ENCODE measurements at regions not wholly inside any gene's neighbourhood (a gene's known extent, or its start where the extent isn't known, plus 50 kb on each side); places are given as distances from the start of the nearest gene placed in this dataset.

DNA sequence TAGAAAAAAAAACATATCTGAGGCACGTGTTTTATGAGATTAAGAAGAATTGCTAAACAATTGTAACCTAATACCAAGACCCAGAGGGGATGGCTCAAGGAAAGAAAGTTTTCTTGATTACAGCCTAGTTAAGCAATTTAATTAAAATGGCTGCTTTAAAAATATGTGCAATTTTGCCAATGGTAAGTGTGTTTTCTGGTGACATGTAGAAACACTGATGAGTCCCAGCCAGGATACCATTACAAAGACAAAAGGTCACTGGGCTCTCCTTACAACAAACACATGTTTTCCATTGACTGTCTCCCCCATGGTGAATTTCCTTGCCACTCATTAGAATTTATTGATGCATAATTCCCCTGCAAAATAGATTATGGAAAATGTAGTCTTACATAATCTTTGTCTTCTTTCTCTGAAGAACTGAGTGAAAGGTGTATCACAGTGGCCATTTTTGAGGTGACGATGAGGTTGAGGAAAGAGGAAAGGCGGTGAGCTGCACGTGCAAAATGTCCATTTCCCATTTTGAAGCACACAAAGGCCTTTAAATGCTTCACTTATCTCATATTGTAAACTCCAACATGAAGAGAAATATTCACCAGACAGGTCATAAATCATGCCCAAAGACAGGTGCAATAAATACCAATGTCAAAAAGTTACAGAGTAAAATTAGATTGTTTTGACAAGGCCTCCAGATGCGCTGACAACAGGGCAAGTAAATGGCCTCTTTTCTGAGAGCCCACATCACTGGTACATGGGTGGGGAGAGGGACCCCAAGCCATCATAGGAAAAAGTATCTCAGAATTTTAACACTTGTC is 696.9 kb downstream of the KCNJ2 start:
- Mint-ChIP-seq H3K27ac (no peak overlapping the region), H3K4me3 (no peak overlapping the region), H3K36me3 (ENCODE audit: low read depth) (no peaks in the 10 kb centered on the region), H3K9me3 (peaks cover 11% of the 10 kb centered on the region), H3K4me1 (no peaks in the 10 kb centered on the region), H3K27me3 (no peaks in the 10 kb centered on the region)
- ChIA-PET POLR2A (no interaction called here), CTCF (no interaction called here)
- DNase-seq, result no peak

DNA sequence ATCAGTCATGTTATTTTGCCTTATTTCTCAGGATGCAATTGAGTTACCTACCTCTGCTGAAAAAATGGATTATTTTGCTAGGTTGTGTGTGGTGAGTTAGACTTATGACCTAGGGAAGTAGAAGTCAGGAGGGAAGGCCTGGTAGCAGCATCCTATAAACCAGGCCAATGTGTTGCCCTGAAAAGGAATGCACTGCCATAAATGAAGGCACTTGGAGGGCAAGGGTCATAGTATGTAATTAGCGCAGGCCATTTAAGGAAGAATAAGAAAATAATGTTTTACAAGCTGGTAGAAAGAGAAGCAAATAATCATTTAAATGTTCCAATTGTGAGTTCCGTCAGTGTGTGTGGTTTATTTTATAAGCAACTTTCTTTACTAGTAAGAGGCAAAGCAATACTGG is 698.8 kb downstream of the KCNJ2 start:
- ChIA-PET POLR2A (no interaction called here), CTCF (no interaction called here)
- H3K9me3 Mint-ChIP-seq, result peaks cover 11% of the 10 kb centered on the region
- no peaks in the 10 kb centered on the region for H3K4me1 Mint-ChIP-seq
- DNase-seq, result no peak
- no peak overlapping the region for H3K4me3 Mint-ChIP-seq
- no peak overlapping the region for H3K27ac Mint-ChIP-seq
- no peaks in the 10 kb centered on the region for H3K27me3 Mint-ChIP-seq
- no peaks in the 10 kb centered on the region for H3K36me3 Mint-ChIP-seq (ENCODE audit: low read depth)

DNA sequence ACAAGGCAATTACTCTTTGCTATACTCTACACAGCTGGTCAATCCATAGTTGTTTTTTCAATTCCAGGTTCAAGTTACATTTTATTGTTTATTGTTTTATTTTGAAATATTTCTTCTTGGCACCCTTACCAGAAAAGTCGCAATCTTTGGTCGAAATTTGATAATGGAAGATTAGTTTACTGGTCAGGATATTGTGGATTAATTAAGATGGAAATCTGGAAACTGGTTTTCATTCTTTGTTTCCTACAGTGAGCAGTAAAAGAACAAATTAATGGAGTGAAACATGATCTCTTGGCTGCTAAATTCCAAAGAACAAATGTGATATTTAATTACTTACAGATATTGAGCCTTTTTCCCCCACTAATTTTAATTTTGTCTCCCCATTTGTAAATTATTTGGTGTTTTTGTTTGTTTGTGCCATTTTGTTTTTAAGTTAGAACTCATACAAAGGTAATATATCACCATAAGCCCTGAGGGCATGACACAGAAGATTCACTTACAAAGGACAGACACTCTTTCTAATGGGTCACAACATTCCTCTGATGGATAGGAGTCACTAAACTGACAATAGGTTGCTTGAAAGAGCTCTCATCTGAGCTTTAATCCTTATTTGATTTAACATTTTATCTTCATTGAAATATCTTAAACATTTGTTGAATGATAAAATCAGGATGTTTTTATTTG is 700.2 kb downstream of the KCNJ2 start:
- no peak overlapping the region for H3K27ac Mint-ChIP-seq
- H3K9me3 Mint-ChIP-seq, result peaks cover under 1% of the 10 kb centered on the region
- H3K4me3 Mint-ChIP-seq, result no peak overlapping the region

DNA sequence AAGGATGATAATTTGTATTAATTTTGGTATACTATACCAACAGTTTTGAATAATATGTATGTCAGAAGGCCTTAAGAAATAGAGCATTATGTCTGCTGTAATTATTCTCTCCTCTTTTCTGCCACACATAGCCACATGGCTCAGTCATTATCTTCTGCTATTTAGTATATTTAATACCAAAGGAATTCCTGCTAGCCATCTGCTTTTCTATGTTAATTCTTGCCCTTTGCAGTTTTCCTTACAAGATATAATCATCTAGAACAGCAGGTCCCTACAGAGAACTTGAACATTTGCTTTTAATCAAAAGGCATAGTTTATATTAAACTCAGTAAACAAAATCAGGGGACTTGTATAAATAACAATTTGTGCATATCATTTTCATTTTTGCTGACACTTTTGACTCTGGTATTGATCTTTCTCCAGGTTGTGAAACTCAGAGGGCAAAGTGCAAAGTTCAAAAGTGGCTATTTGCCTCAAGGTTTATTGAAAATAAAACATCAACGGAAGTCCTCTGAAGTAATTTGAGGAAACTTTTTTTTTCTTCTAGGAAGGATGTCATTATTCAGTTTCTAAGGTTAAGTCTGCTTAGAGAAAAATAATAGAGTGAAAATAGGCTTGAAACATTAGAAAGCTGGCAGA is 702.0 kb downstream of the KCNJ2 start:
- H3K27me3 Mint-ChIP-seq, result no peaks in the 10 kb centered on the region
- H3K36me3 Mint-ChIP-seq (ENCODE audit: low read depth), result no peaks in the 10 kb centered on the region
- H3K9me3 Mint-ChIP-seq, result no peaks in the 10 kb centered on the region
- no peak for DNase-seq
- H3K27ac Mint-ChIP-seq, result no peak overlapping the region
- ChIA-PET POLR2A (no interaction called here), CTCF (no interaction called here)
- H3K4me1 Mint-ChIP-seq, result no peaks in the 10 kb centered on the region
- no peak overlapping the region for H3K4me3 Mint-ChIP-seq

More for the DNA sequence above, 700.2 kb downstream of the KCNJ2 start:
- no peaks in the 10 kb centered on the region for H3K4me1 Mint-ChIP-seq
- no peak for DNase-seq
- no peaks in the 10 kb centered on the region for H3K36me3 Mint-ChIP-seq (ENCODE audit: low read depth)
- CTCF ChIA-PET, result no interaction called here
- POLR2A ChIA-PET, result no interaction called here
- no peaks in the 10 kb centered on the region for H3K27me3 Mint-ChIP-seq

DNA sequence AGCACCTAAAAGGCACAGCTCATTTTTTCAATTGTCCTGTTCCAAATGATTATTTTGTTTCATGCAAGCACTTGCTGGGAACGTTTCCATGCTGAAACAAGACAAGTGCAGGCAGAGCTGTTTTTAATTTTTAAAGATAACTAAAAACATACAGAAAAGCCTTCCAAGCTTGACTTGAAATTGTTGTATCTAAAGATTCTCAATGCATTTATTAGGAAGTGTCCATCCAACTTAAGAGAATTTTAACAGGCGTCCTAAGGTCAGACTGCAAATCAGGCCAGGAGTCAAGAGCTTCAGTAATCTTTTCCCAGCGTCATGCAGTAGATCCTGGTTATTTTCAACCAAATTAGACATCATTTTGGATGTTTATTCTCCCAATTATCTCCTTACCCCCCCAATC is 702.8 kb downstream of the KCNJ2 start:
- no peak for DNase-seq
- CTCF ChIA-PET, result no interaction called here

DNA sequence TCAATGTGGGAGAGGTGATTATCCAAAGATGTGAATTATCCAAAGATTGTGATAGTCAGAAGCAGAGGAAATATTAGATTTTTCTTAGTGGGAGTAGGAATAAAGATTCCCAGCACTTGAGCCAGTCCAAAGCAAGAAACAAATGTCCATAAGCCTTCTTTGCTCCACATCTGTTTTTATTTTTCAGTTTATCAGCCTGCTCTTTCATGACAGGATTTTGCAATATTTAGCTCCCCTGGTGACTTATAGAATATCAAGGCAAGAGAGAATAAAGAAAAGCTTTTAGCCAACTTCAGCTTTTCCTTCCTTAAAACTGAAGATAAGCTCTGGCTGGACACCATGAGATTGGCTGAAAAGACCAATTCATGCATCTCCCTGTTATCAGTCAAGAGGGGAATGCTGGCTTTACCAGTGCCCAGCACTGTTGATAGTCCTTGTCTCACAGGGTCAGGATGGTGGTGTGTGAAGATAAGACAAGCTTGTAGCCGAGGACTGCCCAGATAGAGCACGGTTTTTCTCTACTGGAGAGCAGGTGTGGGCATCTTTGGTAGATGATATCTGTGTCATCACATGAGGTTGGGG is 706.5 kb downstream of the KCNJ2 start:
- H3K36me3 Mint-ChIP-seq (ENCODE audit: low read depth), result no peaks in the 10 kb centered on the region
- peaks cover under 1% of the 10 kb centered on the region for H3K9me3 Mint-ChIP-seq
- ChIA-PET POLR2A (no interaction called here), CTCF (interaction anchor here (0.6 kb wide), 1 partner anchor 406 kb away, joined by 3 read pairs; no protein-coding TSS in a partner anchor)
- H3K4me1 Mint-ChIP-seq, result no peaks in the 10 kb centered on the region
- H3K4me3 Mint-ChIP-seq, result no peak overlapping the region
- no peak overlapping the region for H3K27ac Mint-ChIP-seq
- no peak for DNase-seq
- no peaks in the 10 kb centered on the region for H3K27me3 Mint-ChIP-seq

More for the DNA sequence above, 702.8 kb downstream of the KCNJ2 start:
- Mint-ChIP-seq H3K36me3 (ENCODE audit: low read depth) (no peaks in the 10 kb centered on the region), H3K4me1 (no peaks in the 10 kb centered on the region), H3K4me3 (no peak overlapping the region), H3K9me3 (no peaks in the 10 kb centered on the region), H3K27me3 (no peaks in the 10 kb centered on the region), H3K27ac (no peak overlapping the region)
- POLR2A ChIA-PET, result no interaction called here

DNA sequence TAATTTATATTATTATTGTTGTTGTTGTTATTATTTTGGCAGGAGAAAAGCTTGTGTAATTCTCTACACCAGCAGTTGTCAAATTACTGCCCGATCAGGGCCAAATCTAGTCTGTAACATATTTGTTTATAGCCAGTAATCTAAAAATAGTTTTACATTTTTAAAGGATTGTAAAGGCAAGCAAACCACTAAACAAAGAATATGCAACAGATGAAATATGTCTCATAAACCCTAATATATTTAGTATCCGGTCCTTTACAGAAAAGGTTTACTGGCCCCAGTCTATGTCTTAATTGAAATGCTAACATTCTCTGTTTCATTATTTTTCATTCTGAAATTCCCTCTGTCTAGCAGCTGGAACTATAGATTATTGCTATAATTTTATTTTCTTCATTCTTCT is 709.5 kb downstream of the KCNJ2 start:
- CTCF ChIA-PET, result no interaction called here
- Mint-ChIP-seq H3K4me3 (no peak overlapping the region), H3K27ac (no peak overlapping the region), H3K27me3 (no peaks in the 10 kb centered on the region), H3K4me1 (no peaks in the 10 kb centered on the region), H3K36me3 (ENCODE audit: low read depth) (no peaks in the 10 kb centered on the region), H3K9me3 (peaks cover 5% of the 10 kb centered on the region)
- POLR2A ChIA-PET, result no interaction called here
- DNase-seq, result no peak

DNA sequence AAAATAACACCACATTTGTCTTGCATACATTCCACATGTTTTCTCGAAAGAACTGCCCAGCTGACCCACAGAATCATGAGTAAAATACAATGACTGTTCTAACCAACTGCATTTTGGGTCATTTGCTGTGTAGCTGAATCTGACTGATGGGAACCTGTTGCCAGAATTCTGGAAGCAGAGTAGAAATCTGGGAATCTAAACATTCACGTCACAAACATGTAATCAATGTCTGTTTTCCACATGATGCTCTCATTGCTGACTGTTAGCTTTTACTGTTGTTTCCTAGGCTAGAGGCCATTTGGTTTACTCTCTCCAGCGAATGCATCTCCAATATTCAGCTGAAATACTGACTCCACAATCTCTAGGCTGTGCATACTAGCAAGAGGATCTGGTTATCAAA is 710.1 kb downstream of the KCNJ2 start:
- DNase-seq, result no peak
- CTCF ChIA-PET, result no interaction called here
- no peak overlapping the region for H3K4me3 Mint-ChIP-seq
- no peaks in the 10 kb centered on the region for H3K4me1 Mint-ChIP-seq
- POLR2A ChIA-PET, result no interaction called here
- no peaks in the 10 kb centered on the region for H3K27me3 Mint-ChIP-seq
- no peaks in the 10 kb centered on the region for H3K36me3 Mint-ChIP-seq (ENCODE audit: low read depth)
- H3K9me3 Mint-ChIP-seq, result peaks cover 5% of the 10 kb centered on the region
- H3K27ac Mint-ChIP-seq, result no peak overlapping the region

DNA sequence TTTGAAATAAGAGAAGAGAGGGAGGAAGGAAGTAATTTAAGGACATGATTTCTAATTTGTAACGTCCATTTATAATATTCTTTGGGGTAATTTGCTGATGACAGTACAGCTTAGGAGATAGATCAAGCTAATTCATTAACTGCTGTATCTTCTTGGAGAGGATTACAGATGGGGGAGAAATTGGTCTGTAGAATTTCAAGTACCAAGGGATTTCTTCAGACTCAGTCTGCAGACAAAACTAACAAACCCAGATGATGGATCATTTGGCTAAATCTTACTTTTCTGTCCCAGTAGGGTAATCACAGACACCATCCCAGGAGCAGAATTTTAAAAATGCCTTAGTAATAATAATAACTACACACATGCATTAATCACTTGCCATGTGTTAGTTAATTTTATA is 711.8 kb downstream of the KCNJ2 start:
- no peaks in the 10 kb centered on the region for H3K27me3 Mint-ChIP-seq
- H3K4me1 Mint-ChIP-seq, result no peaks in the 10 kb centered on the region
- DNase-seq, result no peak
- H3K9me3 Mint-ChIP-seq, result peaks cover 5% of the 10 kb centered on the region
- H3K27ac Mint-ChIP-seq, result no peak overlapping the region
- H3K4me3 Mint-ChIP-seq, result no peak overlapping the region
- ChIA-PET POLR2A (no interaction called here), CTCF (no interaction called here)
- H3K36me3 Mint-ChIP-seq (ENCODE audit: low read depth), result no peaks in the 10 kb centered on the region

DNA sequence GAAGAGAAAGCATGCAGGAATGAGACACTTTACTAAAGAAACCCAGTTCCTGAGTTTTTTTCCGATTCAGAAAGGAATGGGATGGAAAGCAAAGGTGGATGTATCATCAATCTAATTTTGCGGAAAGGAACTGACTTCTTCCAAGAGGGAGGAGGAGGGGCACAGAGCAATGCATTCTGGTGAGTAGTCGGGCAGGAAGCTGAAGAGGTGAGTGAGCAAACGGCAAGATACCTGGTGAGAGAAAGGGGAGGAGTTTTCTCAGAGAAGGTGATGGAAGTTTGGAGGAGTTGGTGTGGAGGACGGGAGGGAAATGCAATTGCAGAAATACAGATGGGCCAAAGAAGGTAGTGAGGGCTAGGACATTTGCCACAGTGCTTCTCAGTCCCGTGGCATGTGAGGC is 713.2 kb downstream of the KCNJ2 start:
- Mint-ChIP-seq H3K4me3 (no peak overlapping the region), H3K36me3 (ENCODE audit: low read depth) (no peaks in the 10 kb centered on the region), H3K9me3 (peaks cover 5% of the 10 kb centered on the region), H3K4me1 (no peaks in the 10 kb centered on the region), H3K27me3 (no peaks in the 10 kb centered on the region), H3K27ac (no peak overlapping the region)
- POLR2A ChIA-PET, result no interaction called here
- CTCF ChIA-PET, result no interaction called here
- no peak for DNase-seq

DNA sequence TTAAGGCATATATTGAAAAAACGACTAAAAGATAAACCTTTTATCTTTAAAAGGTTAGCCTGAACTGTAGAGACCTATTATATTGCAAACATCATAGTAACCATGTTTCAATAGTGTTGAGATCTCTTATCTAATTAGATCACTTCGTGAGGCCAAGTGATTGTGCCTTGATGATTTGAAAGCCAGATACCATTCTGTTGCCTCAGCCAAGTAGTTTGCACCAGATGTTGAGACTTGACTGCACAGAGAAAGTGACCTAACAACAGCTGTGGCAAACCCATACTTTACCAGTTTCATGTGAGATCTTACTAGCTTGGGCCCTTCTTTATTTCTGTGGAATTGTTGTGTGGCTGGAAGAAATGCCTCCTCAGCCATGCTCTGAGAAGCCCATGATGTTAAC is 717.3 kb downstream of the KCNJ2 start:
- CTCF ChIA-PET, result no interaction called here
- POLR2A ChIA-PET, result no interaction called here
- H3K27ac Mint-ChIP-seq, result no peak overlapping the region

DNA sequence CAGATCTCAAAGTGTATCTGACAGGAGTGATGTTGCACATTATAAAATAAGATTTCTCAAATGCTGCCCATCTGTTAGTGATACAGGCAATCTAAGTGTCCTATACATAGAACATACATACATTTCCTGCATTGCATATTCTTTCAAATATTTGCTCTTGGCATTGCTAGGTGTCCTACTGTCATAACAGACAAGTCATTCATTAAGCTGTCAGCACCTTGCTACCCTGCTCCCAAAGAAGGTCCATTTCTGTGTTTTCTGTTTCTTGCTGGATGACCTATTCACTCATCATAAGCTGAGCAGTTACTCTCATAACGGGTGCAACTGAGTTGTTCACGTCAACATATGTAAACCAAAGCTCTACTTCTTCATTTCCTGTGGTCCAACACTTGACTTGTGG is 719.0 kb downstream of the KCNJ2 start:
- Mint-ChIP-seq H3K36me3 (ENCODE audit: low read depth) (no peaks in the 10 kb centered on the region), H3K4me1 (no peaks in the 10 kb centered on the region), H3K9me3 (peaks cover 3% of the 10 kb centered on the region), H3K4me3 (no peak overlapping the region), H3K27ac (no peak overlapping the region), H3K27me3 (no peaks in the 10 kb centered on the region)
- POLR2A ChIA-PET, result no interaction called here
- CTCF ChIA-PET, result interaction anchor here (0.6 kb wide), 1 partner anchor 140 kb away, joined by 3 read pairs; no protein-coding TSS in a partner anchor
- DNase-seq, result no peak

More for the DNA sequence above, 717.3 kb downstream of the KCNJ2 start:
- peaks cover 3% of the 10 kb centered on the region for H3K9me3 Mint-ChIP-seq
- no peaks in the 10 kb centered on the region for H3K36me3 Mint-ChIP-seq (ENCODE audit: low read depth)
- H3K27me3 Mint-ChIP-seq, result no peaks in the 10 kb centered on the region
- H3K4me3 Mint-ChIP-seq, result no peak overlapping the region
- H3K4me1 Mint-ChIP-seq, result no peaks in the 10 kb centered on the region
- DNase-seq, result no peak

DNA sequence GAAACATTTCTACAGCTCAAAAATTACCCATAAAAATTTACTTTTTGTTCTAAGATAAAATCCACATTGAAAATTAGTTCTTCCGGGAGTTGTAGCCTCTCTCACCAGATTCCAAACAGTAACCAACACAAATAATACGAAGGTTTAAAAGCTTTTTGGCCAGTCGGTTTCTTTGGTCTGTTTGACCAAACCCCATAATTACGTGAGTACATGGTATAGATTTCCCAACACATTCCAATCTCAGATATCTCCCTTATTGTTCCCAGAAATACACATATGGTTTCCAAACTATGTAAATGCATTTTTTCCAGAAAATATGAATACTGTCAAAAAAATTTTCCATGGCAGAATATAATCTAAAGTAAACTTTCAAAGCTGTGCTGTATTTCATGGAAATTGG is 722.0 kb downstream of the KCNJ2 start:
- peaks cover 1% of the 10 kb centered on the region for H3K9me3 Mint-ChIP-seq

More for the DNA sequence above, 722.0 kb downstream of the KCNJ2 start:
- CTCF ChIA-PET, result no interaction called here
- no peaks in the 10 kb centered on the region for H3K4me1 Mint-ChIP-seq
- no peaks in the 10 kb centered on the region for H3K27me3 Mint-ChIP-seq
- H3K36me3 Mint-ChIP-seq (ENCODE audit: low read depth), result no peaks in the 10 kb centered on the region
- H3K4me3 Mint-ChIP-seq, result no peak overlapping the region
- no peak for DNase-seq
- no peak overlapping the region for H3K27ac Mint-ChIP-seq
- POLR2A ChIA-PET, result no interaction called here
